Kidney capillary endothelial cell (primary cell): ENCODE measurements at regions not wholly inside any gene's neighbourhood (a gene's known extent, or its start where the extent isn't known, plus 50 kb on each side); places are given as distances from the start of the nearest gene placed in this dataset.
"Not testable (repeated sequence)": the region's sequence is repeated elsewhere in the genome, so short reads cannot be mapped to it uniquely, and the experiment has no call there.

Source experiments
- DNase-seq: peaks from one replicate; pipeline ENCODE4 v3.0.0-alpha.2; 2018; ENCODE audit warnings: low spot score

DNA sequence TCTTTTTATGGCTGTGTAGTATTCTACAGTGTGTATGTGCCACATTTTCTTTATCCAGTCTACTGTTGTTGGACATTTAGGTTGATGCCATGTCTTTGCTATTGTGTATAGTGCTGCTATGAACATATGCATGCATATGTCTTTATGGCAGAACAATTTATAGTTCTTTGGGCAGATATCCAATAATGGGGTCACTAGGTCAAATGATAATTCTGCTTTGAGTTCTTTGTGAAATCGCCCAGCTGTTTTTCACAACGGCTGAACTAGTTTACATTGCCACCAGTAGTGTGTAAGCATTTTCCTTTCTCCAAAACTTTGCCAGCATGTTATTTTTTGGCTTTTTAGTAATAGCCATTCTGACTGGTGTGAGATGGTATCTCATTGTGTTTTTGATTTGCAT lies 214.8 kb upstream of the TMEM229A start:
- DNase-seq: no peak

- DNase-seq: peak; percentile 6
These were observed 213.5 kb upstream of the TMEM229A start for GRCh38 chr7:124246262-124246863.

GRCh38 chr7:124244469-124244868 lies 211.6 kb upstream of the TMEM229A start:
- not testable (repeated sequence) for DNase-seq

GRCh38 chr7:124219681-124220080 lies 186.8 kb upstream of the TMEM229A start:
- DNase-seq: no peak

DNA sequence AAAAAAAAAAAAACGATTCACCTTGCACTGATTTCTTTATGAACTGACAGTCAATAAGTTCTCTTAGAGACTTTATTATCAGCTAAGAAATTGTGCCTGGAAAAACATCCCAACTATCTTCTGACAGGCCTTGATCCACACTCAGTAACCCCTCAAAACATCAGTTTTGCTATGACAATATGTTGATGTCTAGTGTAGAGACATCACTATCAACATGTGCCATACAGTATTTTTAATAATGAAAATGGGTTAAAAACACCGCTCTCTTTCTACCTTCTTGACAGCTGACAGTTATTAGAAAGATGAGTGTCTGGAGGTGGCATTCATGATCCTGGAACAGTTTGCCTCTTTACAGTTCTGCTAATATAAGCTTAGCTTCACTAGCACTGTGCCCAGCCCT lies 175.8 kb upstream of the TMEM229A start:
- DNase-seq: no peak

DNA sequence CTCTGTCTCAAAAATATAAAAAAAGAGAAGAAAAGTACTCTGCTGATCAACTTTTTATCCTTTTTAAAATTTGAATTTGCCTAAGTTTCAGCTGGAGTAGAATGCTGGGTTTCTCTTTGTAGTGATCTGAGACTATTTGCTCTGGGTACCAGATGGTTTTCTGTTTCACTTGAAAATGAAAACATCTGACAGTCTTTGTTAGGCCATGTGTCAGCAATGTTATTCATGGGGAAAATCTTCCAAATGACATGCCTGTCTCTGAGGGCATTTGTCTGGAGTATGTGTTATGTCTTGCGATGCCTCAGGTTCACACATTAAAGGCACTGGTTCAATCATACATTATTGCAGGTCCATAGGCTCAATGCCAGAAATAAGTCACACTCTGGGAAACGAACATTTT lies 175.3 kb upstream of the TMEM229A start:
- no peak for DNase-seq

DNA sequence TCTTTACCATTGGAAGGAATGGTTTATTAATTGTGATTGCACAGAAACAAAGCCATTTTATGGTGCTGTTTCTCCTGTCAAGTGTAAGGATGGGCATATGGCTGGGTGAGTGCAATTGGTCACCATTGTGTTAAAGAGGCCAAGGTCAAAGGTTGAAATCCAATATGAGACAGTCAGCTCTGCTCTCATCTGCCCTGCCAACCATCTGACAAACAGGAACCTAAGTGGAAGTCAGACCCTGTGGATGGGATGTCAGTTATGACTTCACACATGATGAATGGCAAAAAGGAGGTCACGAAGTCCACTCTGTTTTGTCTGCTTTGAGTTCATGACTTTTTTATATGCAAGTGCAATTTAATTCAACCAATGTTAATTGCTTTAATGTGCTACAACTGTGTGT lies 172.7 kb upstream of the TMEM229A start:
- no peak for DNase-seq

DNA sequence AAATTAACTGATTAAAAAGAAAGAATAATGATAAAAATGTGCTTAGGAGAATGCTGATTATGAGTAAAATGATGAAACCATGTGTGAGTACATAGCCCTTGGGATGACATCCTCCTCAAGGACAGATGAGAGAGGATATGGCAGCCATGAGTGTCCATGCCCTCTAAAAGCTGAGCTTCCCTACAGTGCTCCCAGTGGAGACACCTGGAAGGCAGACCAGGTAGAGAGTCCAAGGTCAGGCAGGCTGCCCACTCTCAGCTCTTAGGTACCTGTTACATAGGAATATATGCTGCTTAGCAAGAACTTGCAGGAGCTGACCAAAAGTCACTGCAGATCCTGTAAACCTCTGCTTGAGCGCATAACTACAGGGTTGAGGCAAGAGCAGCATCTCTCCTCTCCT lies 169.7 kb upstream of the TMEM229A start:
- no peak for DNase-seq

GRCh38 chr7:124201768-124202349 lies 169.0 kb upstream of the TMEM229A start:
- no peak for DNase-seq

DNA sequence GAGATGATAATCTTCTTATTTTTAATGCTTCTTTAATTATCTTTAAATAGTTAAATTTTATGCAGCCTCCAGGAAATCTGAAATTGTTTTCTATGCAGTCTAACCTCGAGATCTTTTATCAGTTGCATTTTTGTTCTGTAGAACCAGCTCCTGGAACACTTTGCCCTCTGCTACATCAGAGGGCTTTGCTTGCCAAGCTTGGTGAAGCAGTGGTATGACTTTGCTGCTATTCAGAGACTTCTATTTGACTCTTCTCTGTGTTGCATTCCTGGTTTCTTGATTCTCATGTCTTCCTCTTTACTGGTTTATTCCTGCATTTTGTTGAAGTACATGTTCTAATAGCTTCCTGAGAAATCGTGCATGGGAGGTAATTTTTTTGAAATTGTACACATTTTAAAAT lies 163.7 kb upstream of the TMEM229A start:
- no peak for DNase-seq

DNA sequence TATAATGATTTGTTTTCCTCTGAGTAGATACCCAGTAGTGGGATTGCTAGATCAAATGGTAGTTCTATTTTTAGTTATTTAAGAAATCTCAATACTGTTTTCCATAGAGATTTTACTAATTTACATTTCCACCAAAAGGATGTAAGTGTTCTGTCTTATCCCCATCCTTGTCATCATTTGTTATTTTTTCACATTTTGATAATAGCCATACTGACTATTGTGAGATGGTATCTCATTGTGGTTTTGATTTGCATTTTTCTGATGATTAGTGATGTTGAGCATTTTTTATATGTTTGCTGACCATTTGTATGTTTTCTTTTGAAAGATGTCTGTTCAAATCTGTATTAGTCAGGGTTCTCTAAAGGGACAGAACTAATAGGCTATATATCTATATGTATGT lies 160.0 kb upstream of the TMEM229A start:
- no peak for DNase-seq

DNA sequence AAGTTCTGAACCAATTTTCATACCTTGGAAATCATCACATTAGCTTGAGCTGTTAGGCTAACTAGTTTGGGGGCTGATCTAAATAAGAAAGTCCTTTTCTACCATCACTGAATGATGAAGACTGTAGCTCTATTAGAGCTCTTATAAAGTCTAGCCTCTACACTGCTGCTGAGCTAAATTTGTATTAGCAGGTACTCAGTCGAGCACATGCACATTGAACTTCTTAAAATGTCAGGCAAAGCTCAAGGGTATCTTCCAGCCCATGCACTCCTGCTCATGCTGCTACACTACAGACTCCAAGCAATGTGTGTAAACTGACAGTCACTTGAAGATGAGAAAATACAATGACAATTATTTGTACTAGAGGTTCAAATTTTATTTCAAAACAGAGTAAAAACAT lies 158.8 kb upstream of the TMEM229A start:
- DNase-seq: no peak

- DNase-seq: no peak
These were observed 158.2 kb upstream of the TMEM229A start for GRCh38 chr7:124191030-124191429.

- no peak for DNase-seq
These were observed 155.7 kb upstream of the TMEM229A start for GRCh38 chr7:124188576-124188975.

DNA sequence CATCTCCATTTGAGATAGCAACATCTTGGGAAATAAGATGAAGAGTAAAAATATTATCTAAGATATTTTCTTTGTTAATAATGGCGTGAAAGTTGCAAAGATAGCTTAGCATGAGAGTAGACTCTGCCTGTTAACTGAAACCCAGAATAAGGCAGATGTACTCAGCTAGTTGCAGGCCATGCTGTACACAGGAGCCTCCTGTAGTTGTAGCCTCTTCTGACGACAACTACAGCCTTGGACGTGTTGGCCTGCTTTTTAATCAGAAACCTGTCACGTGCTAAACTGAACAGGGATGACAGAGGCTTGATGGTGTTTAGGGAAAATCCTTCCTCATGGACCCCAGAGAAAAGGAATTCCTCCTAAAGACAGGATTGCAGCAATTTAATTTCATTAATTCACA lies 155.1 kb upstream of the TMEM229A start:
- no peak for DNase-seq

- DNase-seq: no peak
These were observed 150.8 kb upstream of the TMEM229A start for GRCh38 chr7:124183649-124184048.

- no peak for DNase-seq
These were observed 146.8 kb upstream of the TMEM229A start for GRCh38 chr7:124179641-124180040.

DNA sequence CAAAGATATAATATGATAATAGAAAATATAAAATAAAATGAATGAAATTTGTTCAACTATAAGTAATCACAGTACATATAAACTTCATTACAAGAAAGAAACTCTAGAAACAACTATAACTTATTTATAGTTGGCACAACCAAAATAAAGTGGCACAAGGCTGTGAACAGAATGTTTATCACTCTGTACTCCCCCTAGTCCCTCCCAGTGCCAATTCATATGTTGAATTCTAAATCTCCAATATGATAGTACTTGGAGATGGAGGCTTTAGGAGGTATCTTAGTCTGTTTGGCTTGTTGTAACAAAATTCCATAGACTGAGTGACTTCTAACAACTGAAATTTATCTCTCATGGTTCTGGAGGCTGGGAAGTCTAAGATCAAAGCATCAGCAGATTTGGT lies 145.0 kb upstream of the TMEM229A start:
- no peak for DNase-seq

GRCh38 chr7:124171812-124172211 lies 138.9 kb upstream of the TMEM229A start:
- DNase-seq: not testable (repeated sequence)

- DNase-seq: no peak
These were observed 138.2 kb upstream of the TMEM229A start for GRCh38 chr7:124171068-124171467.

GRCh38 chr7:124168616-124169015 lies 135.7 kb upstream of the TMEM229A start:
- DNase-seq: no peak

DNA sequence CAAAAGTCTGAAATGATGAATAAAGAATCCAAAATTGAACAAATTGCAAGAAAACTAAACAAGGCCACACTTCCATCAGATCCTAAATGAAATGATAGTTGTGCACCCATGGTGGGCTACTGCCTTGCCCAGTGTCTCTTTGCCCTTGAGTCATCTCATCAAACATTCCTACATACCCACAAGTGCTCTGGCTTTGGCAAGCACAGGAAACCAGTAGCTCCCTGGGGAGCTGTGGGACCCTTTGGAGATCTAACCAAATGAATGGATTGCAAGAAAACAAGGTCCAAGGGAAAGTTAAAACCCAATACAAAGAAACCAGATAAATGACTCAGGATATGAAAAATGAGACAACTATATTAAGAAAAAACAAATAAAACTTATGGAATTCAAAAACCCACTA lies 129.8 kb upstream of the TMEM229A start:
- DNase-seq: no peak

GRCh38 chr7:124155432-124156022 lies 122.7 kb upstream of the TMEM229A start:
- DNase-seq: peak; percentile 20
